ENCODE measurements at regions not wholly inside any gene's neighbourhood (a gene's known extent, or its start where the extent isn't known, plus 50 kb on each side); places are given as distances from the start of the nearest gene placed in this dataset.

DNA sequence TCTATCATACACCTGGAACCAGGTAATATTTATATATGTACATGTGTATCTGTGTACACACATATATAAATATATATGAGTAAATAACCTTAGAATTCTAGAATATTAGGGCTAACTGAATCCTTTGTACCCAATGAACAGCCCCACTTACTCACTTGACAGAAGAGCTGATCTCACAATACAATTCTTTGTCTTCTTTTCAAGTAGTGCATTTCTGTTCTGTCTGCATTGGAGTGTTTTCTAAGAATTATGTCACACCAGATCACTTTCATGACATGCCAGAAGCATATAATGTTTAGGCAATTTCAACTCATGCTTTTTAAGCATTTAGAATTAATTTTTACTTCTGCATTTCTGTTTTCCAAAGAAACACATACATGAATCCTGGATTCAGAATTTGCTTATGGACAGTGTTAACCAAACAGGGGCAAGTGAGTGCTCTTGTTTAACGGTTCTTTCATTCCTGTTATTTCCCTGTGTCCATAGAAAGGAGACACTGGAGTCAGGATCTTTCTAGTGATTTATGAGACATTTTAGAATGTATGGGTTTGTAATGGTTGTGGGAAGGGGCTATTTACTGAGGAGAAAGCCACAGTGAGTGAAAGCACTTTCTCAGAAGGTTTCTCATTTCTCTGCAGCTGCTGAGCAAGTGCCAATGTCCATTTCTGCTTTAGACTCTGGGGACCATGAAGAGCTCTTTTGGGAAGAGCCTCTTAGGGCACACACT, 123.2 kb downstream of the RMI1 start:
- Mint-ChIP-seq H3K4me3 (no peak overlapping the region), H3K36me3 (no peaks in the 10 kb centered on the region), H3K27ac (no peak overlapping the region), H3K4me1 (peaks cover 0 to 4% of the 10 kb centered on the region in 2 donors), H3K9me3 (peaks cover 3 to 5% of the 10 kb centered on the region in 2 donors), H3K27me3 (peaks cover 46% of the 10 kb centered on the region in 2 donors)
- DNase-seq (no peak), ATAC-seq (replicated peaks) (no peak)

DNA sequence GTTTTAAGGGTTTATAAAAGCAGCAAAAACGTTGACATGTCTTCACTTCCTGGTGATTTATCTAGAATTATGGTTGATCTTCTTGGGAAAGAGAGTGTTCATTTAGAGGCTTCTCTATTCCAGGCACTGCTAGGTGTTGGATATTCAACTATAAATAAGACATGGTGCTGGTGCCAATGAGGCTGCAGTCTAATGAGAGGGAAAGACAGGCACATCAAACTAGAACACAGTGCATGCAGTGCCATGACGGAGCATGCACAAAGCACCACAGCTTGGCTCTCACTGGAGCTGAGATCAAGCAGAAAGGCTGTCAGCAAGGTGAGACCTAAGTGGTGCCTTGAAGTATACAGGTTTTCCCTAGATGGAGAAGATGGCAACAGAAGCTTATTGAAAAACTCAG, 126.5 kb downstream of the RMI1 start:
- H3K4me3 Mint-ChIP-seq = no peak overlapping the region
- H3K4me1 Mint-ChIP-seq = peaks cover 0 to 3% of the 10 kb centered on the region in 2 donors
- no peak overlapping the region for H3K27ac Mint-ChIP-seq
- DNase-seq (no peak), ATAC-seq (replicated peaks) (no peak)
- H3K36me3 Mint-ChIP-seq = no peaks in the 10 kb centered on the region
- H3K9me3 Mint-ChIP-seq = peaks cover 3 to 5% of the 10 kb centered on the region in 2 donors
- peaks cover 33 to 41% of the 10 kb centered on the region in 2 donors for H3K27me3 Mint-ChIP-seq

DNA sequence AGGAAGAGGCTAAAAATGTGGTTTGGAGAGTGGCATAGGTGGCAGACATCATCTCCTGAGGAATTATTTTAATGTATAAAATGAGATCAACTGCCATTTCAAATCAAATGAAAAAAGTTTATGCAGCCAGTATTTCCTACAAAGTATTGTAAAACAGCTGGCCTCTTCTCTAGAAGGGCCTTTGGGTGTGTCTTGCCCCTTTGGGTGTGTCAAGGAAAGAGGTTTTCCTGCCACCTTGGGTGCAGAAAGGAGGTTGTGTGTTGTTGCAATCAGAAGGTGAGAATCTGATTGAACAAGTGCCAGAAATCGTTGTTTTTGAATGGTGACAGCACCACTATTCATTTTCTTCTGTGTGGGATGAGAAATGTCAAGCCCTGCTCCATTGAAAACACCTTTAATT, 127.4 kb downstream of the RMI1 start:
- no peaks in the 10 kb centered on the region for H3K4me1 Mint-ChIP-seq
- peaks cover 28 to 38% of the 10 kb centered on the region in 2 donors for H3K27me3 Mint-ChIP-seq
- DNase-seq = no peak
- ATAC-seq (replicated peaks) = no peak
- H3K4me3 Mint-ChIP-seq = no peak overlapping the region
- no peak overlapping the region for H3K27ac Mint-ChIP-seq
- no peaks in the 10 kb centered on the region for H3K36me3 Mint-ChIP-seq
- H3K9me3 Mint-ChIP-seq = peaks cover 3 to 7% of the 10 kb centered on the region in 2 donors

DNA sequence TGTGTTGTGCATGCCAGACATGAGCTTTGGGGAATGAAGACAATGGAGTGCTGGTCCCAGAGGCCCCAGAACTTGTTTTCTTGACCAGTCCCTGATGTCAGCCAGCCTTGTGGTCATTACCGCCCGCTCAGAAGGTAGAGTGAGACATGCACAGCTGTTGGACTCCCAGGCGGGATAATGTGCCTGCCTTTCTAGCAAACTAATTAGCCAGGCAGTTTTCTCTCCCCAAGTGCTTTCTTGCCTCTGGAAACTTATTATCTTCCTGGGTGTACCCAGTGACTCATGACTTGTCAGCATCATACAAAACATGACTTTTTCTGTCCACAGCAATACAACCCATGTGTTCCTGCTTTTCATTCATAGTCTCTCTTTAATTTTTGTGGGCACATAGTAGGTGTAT, 131.1 kb downstream of the RMI1 start:
- DNase-seq = no peak
- Mint-ChIP-seq H3K9me3 (peaks cover 4 to 15% of the 10 kb centered on the region in 2 donors), H3K27me3 (peaks cover 34 to 46% of the 10 kb centered on the region in 2 donors), H3K4me3 (no peak overlapping the region), H3K36me3 (no peaks in the 10 kb centered on the region), H3K27ac (no peak overlapping the region), H3K4me1 (no peaks in the 10 kb centered on the region)
- no peak for ATAC-seq (replicated peaks)

DNA sequence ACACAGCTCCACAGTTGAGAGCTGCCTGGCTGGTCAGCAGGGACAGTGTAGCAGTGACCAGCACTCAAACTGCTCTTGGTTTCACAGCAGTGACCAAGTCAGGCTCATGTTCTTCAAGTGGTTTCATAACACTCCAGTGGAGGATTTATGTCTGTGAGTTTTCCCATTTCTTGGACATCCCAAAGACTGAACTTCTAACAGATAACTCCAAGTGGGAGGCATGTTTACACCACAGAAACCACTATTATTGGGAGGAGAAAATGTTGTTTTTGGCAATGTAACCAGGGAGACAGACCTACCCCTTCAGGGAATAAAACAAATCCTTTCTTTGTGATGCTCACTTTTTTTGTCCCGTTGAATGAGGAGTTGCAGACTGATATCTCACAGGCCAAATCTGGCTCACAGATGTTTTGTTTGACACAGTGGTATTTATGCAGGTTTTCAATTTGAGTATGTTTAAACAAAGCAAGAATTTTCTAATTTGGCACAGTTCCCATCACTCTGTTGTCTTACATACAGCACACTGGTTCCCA, 141.5 kb downstream of the RMI1 start:
- no peak overlapping the region for H3K27ac Mint-ChIP-seq
- H3K9me3 Mint-ChIP-seq = peaks cover 4 to 10% of the 10 kb centered on the region in 2 donors
- peaks cover 0 to 3% of the 10 kb centered on the region in 2 donors for H3K36me3 Mint-ChIP-seq
- ATAC-seq (replicated peaks) = no peak
- H3K4me1 Mint-ChIP-seq = no peaks in the 10 kb centered on the region
- H3K27me3 Mint-ChIP-seq = peaks cover 29 to 41% of the 10 kb centered on the region in 2 donors
- DNase-seq = no peak
- H3K4me3 Mint-ChIP-seq = no peak overlapping the region

DNA sequence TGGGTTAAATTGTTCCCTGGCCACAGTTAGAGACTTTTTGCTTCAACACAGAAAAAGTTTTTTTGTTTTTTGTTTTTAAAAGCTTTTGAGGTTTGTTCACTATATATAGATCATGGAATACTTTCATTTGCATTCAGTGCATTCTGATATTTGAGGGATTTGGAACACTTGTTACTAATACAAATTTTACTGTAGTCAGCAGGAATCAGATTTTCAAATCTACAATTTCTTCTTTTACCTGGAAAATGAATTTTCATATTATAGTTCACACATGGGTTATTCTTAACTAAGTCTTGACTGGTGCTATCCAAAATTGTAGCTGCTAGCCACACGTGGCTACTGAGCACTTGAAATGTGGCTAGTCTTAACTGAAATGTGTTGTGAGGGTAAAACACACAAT, 142.0 kb downstream of the RMI1 start:
- Mint-ChIP-seq H3K4me3 (no peak overlapping the region), H3K27ac (no peak overlapping the region), H3K9me3 (peaks cover 2 to 5% of the 10 kb centered on the region in 2 donors), H3K4me1 (no peaks in the 10 kb centered on the region), H3K36me3 (no peaks in the 10 kb centered on the region), H3K27me3 (peaks cover 24 to 39% of the 10 kb centered on the region in 2 donors)
- no peak for ATAC-seq (replicated peaks)
- no peak for DNase-seq

DNA sequence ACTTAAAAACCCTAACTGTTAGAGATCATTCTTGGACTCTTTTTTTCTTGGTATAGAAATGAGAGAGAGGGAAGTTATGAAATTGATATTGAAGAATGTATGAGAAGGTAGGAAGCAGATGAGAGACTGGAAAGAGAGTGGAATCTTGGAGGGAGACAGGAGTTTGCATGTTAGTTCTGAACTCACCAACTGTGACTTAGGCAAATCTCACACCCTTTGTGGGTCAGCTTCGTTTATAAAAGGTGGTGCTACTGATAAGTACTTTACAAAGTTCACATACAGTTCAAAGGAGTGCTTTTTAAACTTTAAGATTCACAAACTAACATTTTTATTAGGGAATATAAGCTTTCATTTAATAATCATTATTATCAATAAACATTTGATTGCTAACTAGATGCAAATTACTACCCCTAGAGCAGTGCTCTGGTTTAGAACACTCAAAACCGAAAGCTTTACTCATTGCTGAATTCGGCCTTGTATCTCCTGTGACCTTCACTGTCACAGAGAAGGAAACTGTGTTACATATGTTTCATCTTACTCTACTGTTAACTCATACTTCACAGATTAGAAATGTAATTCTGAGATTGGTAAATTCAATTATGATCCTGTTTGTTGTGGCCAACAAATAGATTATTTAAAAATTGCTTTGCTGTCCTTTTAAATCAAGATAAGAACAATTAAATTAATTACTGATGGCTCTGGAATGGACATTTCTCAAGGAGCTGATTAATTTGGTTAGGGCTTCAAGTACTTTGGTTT, 143.2 kb downstream of the RMI1 start:
- Mint-ChIP-seq H3K4me1 (no peaks in the 10 kb centered on the region), H3K36me3 (no peaks in the 10 kb centered on the region), H3K4me3 (no peak overlapping the region), H3K9me3 (no peaks in the 10 kb centered on the region), H3K27me3 (peaks cover 18 to 32% of the 10 kb centered on the region in 2 donors), H3K27ac (no peak overlapping the region)
- no peak for ATAC-seq (replicated peaks)
- DNase-seq = no peak

DNA sequence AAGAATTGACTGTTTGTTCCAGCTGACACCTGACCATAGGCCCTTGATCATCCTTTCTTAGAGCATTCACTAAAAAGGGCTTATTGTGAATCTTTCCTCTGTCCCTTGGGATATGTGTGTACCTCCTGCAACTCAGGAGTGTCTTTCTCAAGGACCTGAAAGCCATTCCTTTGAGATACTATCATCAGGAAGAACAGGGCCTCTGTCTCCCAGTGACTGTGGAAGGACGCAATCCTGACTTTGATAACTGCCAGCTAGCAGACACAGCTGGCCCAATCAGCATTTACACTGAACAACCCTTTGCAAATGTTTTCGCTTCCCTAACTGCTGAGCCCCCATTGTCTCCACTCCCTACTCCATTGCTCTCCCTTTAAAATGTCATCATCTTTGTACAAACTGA, 144.4 kb downstream of the RMI1 start:
- Mint-ChIP-seq H3K9me3 (no peaks in the 10 kb centered on the region), H3K27ac (no peak overlapping the region), H3K4me1 (no peaks in the 10 kb centered on the region), H3K36me3 (no peaks in the 10 kb centered on the region), H3K27me3 (peaks cover 12 to 27% of the 10 kb centered on the region in 2 donors), H3K4me3 (no peak overlapping the region)
- DNase-seq (no peak), ATAC-seq (replicated peaks) (no peak)

DNA sequence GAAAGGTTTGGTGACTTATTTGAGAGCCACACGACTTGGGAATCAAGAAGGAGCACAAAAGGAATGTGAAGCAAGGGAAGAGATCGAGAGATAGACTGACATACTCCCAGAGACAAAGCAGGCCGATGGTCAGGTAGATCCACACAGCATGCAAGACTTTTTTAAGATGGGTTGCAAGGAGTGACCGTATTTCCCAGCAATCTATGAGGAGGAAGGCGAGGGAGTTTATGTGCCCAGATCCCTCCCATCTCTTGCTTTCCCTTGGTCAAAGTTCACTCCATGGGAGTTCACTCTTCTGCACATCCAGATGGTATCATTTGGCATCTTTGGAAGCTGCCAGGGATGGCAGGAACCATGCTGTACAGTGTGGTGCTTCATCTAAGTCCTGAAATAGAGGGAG, 148.9 kb downstream of the RMI1 start:
- Mint-ChIP-seq H3K27ac (no peak overlapping the region), H3K36me3 (no peaks in the 10 kb centered on the region), H3K27me3 (peaks cover 0 to 14% of the 10 kb centered on the region in 2 donors), H3K4me1 (no peaks in the 10 kb centered on the region), H3K9me3 (no peaks in the 10 kb centered on the region), H3K4me3 (no peak overlapping the region)
- DNase-seq = no peak
- no peak for ATAC-seq (replicated peaks)

DNA sequence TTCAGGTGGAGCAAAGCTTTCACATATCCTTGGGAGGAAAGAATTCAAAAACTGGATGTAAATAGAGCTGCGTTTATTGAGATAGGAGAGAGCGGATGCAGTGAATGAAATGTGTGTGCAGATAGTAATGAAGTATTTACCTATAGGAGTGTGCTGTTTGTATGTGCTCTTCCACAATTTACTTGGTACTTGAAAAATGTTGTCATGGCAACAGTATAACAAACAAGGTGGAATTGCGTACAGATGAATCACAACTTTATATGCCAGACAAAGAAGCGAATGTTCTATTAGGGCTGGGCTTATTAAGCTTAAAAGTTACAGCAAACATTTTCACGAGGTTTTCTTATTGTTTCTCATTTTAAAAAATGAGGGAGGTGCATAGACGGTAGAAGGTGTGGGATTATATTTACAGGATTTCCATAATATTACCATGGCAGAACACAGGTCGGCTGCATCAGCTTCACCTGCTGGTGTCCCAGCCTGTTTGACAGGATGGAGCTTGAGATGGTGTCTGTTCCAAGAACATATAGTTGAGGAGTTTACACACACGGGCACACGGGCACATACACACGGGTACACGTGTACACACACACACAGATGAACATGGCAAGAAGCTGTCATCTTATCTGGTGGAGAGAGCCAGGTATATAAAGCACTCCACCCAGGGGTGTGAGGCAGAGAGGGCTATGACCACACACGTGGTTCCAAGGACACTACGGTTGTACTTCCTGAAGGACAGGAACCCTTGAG, 155.7 kb downstream of the RMI1 start:
- Mint-ChIP-seq H3K4me3 (no peak overlapping the region), H3K27me3 (peaks cover 31 to 44% of the 10 kb centered on the region in 2 donors), H3K4me1 (peaks cover 9 to 21% of the 10 kb centered on the region in 2 donors), H3K27ac (no peak overlapping the region), H3K9me3 (no peaks in the 10 kb centered on the region), H3K36me3 (no peaks in the 10 kb centered on the region)
- ATAC-seq (replicated peaks) = no peak
- no peak for DNase-seq

DNA sequence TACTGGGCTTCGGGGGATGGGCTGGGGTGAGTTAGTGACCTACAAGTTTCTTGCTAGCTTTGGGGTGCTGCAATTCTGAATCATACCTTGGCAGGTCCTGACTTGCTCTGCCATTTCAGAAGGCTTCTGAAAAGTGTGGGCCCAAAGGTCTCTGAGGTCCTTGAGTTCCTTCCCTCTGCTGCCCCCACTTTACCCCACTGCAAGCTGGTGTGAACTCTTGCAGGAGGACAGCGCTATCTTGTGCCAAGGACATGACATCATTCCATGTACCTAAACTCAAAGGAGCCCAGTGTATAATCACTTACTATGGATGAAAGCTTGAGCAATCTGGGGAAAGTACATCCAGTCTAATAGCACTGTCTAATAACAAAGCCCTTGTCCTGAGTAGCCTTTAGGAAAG, 157.4 kb downstream of the RMI1 start:
- Mint-ChIP-seq H3K4me3 (no peak overlapping the region), H3K27me3 (peaks cover 43 to 58% of the 10 kb centered on the region in 2 donors), H3K36me3 (no peaks in the 10 kb centered on the region), H3K4me1 (peaks cover 9 to 21% of the 10 kb centered on the region in 2 donors), H3K27ac (no peak overlapping the region), H3K9me3 (no peaks in the 10 kb centered on the region)
- ATAC-seq (replicated peaks) (no peak), DNase-seq (no peak)

DNA sequence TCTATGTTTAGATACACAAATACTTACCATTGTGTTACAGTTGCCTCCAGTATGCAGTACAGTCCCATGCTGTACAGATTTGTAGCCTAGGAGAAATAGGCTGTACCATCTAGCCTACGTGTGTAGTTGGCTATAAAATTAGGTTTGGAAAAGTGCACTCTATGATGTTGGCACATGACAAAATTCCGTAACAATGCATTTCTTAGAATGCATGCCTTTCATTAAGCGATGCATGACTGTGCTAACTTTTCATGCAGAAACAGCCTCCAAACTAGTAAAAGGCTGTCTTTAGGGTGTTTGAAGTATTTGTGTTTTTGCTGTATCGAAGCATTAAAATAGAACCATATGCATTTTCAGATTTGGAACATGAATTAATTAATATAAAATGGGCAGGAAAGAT, 157.9 kb downstream of the RMI1 start:
- no peak for DNase-seq
- no peak for ATAC-seq (replicated peaks)
- H3K27me3 Mint-ChIP-seq = peaks cover 44 to 63% of the 10 kb centered on the region in 2 donors
- no peaks in the 10 kb centered on the region for H3K9me3 Mint-ChIP-seq
- H3K36me3 Mint-ChIP-seq = no peaks in the 10 kb centered on the region
- no peak overlapping the region for H3K27ac Mint-ChIP-seq
- peaks cover 9 to 21% of the 10 kb centered on the region in 2 donors for H3K4me1 Mint-ChIP-seq
- H3K4me3 Mint-ChIP-seq = no peak overlapping the region

DNA sequence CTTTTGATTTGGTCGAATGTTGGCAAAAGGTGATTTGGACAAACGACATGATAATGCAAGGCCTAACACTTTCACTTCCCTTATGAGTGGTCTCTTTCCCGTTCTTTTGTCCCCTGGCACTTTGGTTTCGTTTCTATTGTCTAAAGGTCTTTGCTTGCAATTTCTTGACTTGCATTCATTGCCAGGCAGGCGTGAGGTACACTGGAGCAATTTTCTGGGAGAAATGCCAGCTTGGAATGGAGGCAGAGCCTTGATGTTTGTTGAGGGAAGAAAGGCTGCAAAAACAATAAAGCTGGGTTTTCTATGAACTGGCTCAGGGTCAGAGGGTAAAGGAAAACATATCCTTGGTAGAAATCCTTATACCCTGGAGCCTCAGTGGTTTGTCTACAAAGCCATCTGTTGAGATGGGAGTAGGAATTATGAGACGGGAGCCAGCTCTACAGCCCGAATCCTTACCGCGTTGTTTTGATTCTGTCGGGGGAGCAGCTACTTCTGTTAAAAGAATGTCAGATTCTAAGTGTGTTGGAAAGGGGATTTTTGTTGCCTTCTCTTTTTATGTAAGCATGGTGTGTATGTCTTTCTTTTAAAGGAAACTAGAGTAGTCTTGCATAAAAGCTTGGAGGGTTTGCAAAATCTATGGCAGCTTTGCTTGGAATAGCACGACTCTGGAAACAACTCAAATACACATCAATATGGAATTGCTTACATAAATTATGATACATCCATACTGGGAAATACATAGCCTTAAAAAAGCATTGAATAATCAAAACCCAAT, 158.9 kb downstream of the RMI1 start:
- Mint-ChIP-seq H3K9me3 (no peaks in the 10 kb centered on the region), H3K36me3 (no peaks in the 10 kb centered on the region), H3K27ac (no peak overlapping the region), H3K4me1 (peaks cover 9 to 21% of the 10 kb centered on the region in 2 donors), H3K4me3 (peak overlapping the region; percentile 84), H3K27me3 (peaks cover 47 to 67% of the 10 kb centered on the region in 2 donors)
- no peak for DNase-seq
- no peak for ATAC-seq (replicated peaks)

Data from stimulated activated naive B cell treated with anti-CD40 and anti-IgM and Interleukin-4, amounts not matched to agents 10 μg/mL and 1 μg/mL and 100 μg/mL, for 72 hours (primary cell).